ENCODE measurements at regions not wholly inside any gene's neighbourhood (a gene's known extent, or its start where the extent isn't known, plus 50 kb on each side); places are given as distances from the start of the nearest gene placed in this dataset.
A peak's percentile ranks its signal among the peaks of the same experiment; 100 is the strongest.

DNA sequence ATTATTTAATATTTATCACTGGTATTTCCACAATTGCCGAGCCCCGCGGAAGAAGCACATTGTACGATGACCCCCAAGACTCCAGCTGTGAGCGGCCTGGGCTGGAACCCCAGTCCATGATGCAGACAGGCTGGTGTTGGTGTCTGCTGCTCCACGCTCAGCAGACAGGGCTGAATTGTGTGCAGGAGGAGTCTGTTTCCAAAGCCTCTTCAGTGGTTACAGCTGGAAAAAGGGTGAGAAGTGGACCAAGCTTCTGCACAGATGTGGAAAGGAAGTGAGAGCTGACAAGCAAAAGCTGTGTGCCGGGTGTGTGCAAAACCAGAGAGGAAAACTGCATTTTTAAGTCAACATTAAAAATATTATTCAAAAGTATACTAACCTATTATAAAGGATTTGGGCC lies 500.4 kb downstream of the GALR1 start:
- DNase-seq (ENCODE audit: low read depth in 2 of 2): no peak

DNA sequence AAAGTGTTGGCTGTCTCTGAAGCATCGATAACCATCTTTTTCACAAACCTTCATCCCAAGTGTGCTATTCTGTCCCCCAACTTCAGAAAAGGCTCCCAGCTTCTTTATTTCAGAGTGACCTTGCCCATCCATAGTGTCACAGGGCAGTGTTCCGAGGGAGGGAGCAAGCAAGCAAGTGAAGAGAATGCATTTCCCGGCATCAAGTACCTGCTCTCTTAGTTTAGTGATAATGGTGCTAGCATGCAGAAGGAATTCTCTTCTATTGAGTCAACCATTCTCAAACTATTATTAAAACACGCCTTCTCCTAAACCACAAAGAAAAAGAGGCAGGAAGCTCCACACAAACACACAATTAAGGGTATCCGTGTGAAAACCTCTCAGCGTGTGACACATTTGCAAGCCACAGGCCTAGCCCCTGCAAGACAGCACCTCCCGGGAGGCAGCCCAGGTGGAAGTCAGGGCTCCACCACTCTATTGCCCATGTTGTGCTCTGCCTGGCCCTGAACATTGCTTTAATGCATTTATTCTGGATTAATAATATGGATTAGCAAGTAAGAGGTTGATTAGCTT lies 504.9 kb downstream of the GALR1 start:
- no peak for DNase-seq (ENCODE audit: low read depth in 2 of 2)

DNA sequence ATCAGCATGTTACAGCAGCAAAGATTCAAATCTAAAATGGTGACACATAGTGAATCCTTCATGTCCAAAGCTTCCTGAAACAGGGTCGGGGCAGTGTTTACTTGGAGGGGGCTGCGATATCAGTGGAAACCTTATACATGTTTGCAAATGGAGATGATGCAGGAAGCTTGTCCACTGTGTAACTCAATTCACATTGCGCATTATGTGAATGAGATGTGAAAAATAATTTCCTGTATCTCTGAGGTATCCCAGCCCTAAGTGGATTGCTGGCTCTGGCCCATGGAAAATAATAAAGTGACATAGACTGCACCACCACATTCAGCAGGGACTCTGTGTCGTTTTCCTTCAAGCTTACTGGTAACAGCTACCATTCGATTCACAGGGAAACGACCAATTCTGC lies 505.5 kb downstream of the GALR1 start:
- no peak for DNase-seq (ENCODE audit: low read depth in 2 of 2)

DNA sequence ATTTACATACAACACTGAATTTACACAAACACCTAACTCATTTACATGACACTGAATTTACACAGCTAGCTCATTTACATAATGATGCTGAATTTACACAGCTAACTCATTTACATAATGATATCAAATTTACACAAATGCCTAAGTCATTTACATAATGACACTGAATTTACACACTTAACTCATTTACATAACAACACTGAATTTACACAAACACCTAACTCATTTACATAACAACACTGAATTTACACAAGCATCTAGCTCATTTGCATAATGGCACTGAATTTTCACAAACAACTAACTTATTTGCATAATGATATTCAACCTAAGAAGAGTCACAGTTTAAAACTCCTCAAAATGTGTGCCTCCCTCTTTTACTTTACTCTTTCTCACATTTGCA lies 511.7 kb downstream of the GALR1 start:
- DNase-seq (ENCODE audit: low read depth in 2 of 2): no peak

DNA sequence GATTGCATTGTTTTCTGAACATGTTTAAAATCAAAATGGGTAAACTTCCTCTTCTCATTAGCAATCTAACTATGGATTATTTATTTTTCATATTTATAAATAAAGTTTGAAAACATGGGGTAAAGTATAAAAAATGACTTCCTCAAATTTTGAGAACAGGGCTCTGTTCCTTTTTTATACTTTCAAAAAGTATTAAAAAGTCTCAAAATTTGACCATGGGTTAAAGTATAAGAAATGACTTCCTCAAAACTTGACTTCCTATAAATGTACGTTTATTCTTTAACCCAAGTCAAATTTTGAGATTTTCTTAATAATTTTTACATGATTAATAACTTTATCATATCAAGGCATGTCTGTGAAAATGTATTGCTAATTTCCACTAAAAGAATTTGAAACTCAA lies 512.4 kb downstream of the GALR1 start:
- DNase-seq (ENCODE audit: low read depth in 2 of 2): no peak

DNA sequence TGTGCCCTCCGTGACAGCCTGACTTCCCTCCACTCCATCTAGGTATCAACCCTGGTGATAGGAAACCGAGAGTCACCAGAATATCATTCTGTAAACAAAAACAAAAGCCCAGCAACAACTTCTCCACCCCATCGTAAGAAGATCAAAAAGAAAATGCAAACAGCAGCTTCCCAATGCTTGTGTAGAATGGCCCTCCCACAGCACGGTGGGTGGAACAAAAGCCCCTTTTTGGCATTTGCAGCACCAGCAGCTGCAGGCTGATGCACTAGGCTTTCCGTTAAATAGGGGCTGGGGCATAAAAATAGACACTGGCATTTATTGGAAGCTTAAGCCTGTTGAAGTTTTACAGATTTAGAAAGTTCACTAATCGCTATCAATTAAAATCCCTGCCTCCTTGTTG lies 513.0 kb downstream of the GALR1 start:
- no peak for DNase-seq (ENCODE audit: low read depth in 2 of 2)

DNA sequence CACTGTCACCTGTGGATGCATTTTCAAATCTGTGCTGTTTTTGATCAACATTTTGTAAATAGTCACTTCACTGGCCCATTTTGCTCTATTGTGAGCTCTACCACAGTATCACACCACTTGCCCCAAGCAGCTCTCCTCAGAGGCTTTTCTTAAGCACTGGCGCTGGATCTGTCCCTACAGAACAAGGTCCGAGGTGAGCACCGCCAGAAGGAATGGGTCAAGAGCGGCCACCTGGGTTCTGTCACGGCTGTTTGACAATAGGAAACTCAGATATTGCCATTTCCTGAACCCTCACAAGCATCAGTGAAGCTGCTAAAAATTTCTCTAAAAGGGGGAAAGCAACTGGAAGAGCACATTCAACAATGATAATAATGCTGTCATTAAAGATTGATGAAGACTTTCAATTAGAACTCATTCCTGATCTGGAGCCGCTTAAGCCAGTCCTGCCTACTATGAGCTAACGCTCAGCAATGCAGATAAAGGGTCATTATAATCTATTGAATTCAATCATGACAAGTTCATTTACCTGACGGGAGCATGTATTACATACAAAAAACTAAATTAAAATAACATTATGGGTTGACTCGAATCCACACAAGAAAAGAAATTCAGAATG lies 514.0 kb downstream of the GALR1 start:
- no peak for DNase-seq (ENCODE audit: low read depth in 2 of 2)

DNA sequence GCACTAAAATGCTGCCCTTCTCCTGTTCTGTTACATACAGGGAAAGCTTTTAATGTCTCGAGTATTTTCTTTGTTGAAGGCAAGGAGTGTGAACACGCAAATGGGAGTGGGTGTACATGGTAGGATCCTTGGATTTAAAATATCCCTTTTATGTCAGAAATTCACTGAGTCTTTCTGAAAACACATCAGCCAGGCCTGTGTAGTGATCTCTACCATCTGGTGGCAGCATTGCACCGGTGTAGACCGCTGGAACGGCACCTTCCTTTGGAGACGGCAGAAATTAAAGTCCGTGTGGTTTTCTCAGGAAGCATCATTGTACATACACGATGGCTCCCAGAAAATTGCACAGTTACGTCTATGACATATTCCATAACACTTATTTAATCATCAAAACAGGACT lies 515.8 kb downstream of the GALR1 start:
- peak in 1 of 2 experiments; percentile 2 for DNase-seq (ENCODE audit: low read depth in 2 of 2)

DNA sequence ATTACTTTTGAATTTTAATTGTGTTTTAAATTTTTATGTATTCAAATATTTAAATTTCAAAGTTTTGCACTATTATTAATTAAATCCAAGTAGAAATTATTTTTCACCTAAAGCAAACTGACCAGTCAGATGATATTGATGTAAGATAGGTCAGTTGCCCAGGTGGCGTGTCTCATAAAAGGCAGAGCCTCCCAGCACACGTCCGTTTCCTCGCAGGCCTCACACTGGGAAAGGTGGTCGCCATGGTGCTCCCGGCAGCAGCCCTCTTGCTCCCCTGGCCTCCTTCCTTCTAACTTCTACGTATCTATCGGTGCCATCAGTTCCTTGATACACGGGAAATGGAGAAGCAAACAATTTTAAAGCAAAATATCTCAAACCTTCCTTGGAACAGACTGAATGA lies 516.8 kb downstream of the GALR1 start:
- no peak for DNase-seq (ENCODE audit: low read depth in 2 of 2)

DNA sequence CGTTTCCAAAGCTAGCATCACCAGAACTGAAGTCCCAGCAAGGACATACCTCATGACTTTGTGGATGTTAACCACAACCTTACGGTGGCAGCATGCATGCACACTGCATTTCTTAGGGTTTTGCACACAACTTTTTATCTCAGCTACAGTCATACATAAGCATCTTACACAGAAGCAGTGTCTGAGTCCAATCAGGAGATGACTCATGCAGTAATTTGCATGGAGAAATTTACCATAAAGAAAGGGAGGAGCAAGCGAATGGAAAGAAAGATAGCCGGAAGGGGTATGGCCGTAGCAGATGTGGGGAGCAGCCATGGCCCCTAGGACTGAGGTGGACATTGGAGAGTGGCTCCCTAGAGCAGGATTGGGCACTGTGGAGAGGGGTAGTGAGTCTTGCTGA lies 522.5 kb downstream of the GALR1 start:
- no peak for DNase-seq (ENCODE audit: low read depth in 2 of 2)

DNA sequence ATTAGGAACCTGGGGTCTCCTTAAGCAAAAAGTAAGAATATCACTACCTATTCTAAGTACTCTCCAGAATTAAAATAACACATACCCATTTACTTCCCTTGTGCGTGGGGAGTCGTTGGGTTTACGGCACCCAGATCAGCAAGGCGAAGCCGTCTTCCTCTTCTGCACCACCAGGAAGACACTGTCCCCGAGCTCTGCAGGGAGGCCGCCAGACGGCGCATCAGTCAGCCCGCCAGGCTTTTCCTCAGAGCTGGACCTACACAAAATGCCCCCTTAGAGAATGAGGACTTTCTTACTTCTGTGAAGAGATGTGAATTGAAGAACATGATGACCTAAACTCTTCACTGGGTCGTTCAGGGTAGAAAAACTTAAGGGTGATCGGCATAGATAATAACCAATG lies 526.5 kb downstream of the GALR1 start:
- no peak for DNase-seq (ENCODE audit: low read depth in 2 of 2)

DNA sequence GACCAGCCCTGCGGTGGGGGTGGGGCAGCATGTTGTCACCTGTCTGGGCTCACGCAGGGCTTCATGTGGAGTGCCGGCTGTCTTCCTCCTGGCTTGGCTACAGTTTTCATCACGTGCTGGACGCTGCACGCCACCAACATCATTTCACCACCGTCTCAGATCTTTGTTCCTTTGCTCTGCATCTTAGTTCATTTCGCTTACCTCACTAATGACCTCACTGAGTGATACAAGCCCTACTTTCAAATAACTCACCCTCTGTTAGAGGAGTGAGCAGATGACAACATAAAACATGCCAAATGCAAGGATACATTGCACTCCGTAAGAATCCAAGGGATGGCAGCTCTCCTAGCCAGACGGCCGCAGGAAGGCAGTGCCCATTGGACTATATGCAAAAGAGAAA lies 527.5 kb downstream of the GALR1 start:
- DNase-seq (ENCODE audit: low read depth in 2 of 2): no peak

DNA sequence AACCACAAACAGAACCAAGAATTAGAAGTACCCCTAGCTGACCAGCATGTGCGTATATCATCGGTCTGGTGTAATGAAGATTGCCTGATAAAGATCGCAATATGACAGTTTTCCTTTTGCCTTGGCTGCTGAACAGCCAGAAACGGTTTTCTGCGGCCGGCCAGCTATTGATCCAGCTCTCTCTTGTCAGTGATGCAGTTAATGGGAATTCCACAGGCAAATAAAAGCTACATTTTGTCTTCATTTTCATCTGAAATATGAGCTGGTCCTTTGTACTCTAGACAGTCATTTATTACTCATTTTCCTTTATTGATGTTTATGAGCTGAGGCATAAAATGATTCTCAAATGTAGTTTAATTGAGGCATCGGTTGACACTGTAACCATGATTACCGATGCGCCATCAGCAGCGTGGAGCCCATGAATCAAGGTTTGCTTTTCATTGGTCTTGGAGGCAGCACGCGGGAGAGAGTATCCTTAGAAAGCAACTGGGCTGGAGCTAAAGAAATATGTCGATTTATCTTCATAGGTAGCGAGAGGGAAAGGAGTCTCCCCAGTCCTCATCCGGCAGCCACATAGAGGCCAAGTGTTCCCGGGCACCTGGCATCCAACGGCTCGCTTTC lies 535.2 kb downstream of the GALR1 start:
- no peak for DNase-seq (ENCODE audit: low read depth in 2 of 2)

DNA sequence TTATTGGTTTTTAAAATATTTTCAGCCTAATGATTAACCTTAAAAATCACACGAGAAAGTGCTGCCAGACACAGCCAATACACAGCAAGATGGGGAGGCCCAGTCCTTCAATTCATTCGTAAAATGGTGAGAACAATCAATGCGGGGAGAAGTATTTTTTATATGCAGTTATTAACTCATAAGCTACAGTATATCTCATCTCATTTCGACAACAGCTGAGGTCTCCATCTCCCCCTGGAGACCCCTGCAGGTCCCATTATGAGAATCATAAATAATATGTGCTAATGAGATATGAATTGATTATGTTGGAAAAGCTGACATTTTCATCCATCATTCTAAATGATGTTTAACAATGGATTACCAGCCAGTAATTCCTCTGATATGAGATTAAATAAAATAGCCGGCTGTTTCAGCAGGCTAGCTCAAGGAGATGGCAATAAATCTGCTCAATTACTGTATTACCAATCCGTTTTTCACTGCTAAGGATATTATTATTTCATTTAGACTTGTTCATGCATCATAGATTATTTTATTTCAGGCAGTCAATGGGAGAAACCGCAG lies 535.8 kb downstream of the GALR1 start:
- no peak for DNase-seq (ENCODE audit: low read depth in 2 of 2)

DNA sequence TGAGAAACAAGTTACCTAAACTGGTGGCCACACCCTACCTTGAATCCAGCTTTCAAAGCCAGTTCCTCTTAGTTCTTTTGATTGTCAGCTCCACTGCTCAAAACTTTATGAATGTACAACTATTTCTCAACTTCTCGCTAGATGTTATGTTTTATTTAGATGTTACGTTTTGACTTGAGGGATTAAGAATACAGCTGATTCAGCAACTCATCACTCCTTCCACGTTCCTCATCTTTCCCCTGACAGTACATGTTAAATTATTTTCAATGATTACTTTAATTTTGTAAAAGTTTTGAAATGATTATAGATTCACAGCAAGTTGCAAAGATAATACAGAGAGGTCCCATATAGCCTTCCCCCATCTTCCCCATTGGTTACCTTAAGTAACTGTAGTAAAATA lies 553.4 kb downstream of the GALR1 start:
- DNase-seq (ENCODE audit: low read depth in 2 of 2): no peak

DNA sequence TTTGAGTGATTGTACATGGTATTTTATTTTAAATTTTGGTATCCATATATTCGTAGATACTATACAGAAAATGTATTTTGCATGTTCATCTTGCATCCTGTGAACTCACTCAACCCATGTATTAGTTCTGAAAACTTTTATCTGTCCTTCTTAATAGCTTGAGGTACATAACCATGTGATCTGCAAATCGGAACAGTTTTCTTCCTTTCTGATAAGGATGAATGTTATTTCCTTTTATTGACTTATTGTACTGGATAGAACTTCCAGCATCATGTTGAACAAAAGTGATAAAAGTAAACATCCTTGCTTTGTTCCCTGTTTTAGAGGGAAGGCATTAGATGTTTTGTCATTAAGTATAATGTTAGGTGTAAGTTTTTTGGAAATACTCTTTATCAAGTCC lies 554.7 kb downstream of the GALR1 start:
- no peak for DNase-seq (ENCODE audit: low read depth in 2 of 2)

DNA sequence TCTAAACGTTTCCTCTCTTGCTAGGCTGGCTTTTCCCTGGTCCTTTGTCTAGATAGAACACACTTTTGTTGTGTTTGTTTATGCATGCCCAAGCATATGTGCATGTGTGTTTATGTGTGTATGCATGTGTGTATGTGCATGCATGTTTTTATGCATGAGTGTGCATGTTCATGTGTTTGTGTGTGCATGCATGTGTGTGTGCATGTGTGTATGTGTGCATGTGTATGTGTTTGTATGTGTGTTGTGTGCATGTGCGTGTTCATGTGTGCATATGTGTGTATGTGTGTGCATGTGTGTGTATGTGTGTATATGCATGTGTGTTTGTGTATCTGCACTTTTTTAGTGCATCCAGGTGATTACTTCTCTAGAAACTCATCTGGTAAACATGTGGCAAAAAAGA lies 558.0 kb downstream of the GALR1 start:
- DNase-seq (ENCODE audit: low read depth in 2 of 2): no peak

DNA sequence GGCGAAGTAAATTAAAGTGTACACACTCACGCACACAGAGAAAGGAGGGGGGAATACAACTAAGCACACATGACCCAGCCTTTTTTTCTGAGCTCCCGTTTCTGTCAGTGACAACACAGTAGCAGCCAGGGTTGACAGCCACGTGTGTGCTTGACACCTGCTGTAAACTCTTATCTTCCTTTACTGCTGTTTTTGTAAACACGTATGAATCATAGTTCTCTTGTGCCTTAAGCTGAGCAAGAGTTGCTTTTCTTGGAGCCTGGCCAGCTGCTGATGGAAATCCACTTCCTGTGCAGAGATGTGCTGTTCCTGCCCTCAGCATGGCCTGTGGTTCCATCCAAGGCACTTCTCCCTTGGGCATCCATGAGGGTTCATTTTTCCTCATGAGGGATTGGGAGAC lies 561.9 kb downstream of the GALR1 start:
- no peak for DNase-seq (ENCODE audit: low read depth in 2 of 2)

DNA sequence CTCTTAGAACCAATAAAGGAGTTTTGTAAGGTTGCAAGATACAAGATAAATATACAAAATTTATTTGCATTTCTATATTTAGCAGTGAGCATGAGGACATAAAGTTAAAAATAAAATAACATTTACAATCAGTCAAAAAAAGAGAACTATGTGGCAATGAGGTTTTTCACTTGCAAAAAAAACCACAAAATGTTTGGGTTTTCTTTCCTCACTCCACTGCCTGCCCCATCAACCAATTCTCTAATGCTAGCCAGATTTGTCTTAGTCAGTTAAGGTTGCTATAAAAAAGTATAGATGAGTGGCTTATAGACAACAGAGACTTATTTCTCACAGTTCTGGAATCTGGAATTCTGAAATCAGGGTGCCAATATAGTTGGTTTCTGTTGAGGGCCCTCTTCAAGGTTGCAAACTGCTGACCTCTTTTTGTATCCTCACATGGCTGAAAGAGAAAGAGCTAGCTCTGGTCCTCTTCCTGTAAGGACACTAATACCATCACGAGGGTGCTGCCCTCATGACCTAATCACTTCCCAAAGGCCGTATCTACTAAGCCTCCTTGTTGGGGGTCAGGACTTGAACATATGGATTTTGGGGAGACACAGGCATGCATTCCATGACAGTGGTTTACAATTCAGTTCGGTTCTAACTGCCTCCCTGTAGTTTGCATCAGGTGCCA lies 566.2 kb downstream of the GALR1 start:
- no peak for DNase-seq (ENCODE audit: low read depth in 2 of 2)

DNA sequence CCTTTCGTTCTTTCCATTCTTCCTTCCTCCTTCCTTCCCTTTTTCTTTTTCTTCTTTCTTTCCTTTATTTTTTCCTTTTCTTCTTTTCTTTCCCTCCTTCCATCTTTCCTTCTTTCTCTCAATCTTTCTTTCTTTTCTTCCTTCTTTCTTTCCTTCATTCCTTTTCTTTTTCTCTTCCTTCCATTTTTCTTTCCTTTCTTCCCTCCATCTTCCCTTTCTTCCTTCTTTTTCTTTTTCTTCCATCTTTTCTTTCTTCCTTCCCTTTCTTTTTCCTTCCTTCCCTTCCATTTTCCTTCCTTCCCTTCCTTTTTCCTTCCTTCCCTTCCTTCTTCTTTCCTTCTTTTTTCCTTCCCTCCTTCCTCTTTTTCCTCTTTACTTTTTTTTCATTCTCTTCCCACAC lies 568.7 kb downstream of the GALR1 start:
- DNase-seq (ENCODE audit: low read depth in 2 of 2): no peak

DNA sequence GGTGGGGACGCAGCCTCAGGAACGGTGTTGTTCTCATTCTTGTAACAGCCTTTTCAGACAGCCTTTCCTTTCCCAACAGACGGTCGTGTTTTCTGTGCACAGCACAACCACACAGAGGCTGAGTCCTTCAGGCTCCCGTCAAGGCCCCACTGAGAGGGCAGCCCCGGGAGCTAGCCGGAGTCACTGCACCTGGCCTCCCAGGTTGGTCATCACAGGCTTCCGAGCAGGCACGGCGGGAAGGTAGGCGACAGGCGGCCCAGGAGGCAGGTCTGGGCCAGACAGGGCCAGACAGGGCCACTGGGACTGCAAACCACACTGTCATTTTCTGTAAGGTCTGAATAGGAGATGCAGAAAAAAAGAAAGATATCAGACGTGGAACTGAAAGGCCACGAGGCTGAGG lies 570.8 kb downstream of the GALR1 start:
- DNase-seq (ENCODE audit: low read depth in 2 of 2): no peak

DNA sequence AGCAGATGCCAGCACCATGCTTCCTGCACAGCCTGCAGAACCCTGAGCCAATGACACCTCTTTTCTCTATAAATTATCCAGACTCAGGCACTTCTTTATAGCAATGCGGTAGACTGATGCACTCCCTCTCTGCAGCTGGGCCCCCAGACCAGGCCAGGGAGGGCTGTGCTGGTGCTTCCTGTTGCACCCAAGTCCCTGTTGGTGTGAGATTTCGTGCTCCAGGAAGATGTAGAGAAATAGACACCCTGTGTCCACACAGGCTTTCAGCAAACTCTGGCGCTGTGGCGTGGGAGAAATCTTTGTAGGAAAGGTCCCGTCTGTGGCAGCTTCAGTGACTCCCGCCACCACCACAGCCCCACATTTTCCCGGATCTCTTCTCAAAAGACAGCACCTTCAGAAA lies 572.2 kb downstream of the GALR1 start:
- DNase-seq (ENCODE audit: low read depth in 2 of 2): no peak

DNA sequence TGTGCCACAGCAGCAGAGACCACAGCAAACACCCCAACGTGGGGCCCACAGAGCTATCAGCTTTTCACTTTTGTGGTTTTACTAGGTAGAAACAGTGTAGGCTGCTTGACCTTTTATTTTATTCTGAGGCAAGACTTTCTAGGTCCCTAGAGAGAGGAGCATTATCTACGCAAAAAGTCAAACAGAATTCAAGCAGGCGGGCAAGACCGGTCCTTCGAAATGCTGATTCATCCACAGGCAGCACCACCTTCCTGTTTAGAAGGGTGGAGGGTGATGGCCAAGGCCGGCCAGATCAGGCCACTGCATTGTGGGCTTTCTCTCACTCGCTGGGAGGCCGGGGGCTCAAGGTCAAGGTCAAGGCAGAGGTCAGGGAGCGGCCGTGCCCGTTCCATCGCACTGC lies 573.0 kb downstream of the GALR1 start:
- no peak for DNase-seq (ENCODE audit: low read depth in 2 of 2)

Measured in stimulated activated CD4-positive, alpha-beta T cell treated with anti-CD3 and anti-CD28 coated beads, Interleukin-12 subunit alpha, Interleukin-12 subunit beta, amount 100 ng/mL, for 24 hours (primary cell).